IMR-90 (cell line): ENCODE measurements at regions not wholly inside any gene's neighbourhood (a gene's known extent, or its start where the extent isn't known, plus 50 kb on each side); places are given as distances from the start of the nearest gene placed in this dataset.

Experiments used
- ATAC-seq: fragments of 200-7000 bp; cut with Tn5 transposase; 2 replicates; pipeline ENCODE4 v1.9.1; 2020; ENCODE audit warnings: low read depth, mild to moderate bottlenecking, moderate library complexity
- BruUV-seq: library from RNA; stranded (reverse); fragments of 400-500 nt; replicated peaks from 2 replicates; lab custom pipeline; 2021; lab: Mats Ljungman, UMichigan
- CTCF ChIA-PET: fragments of 300-600 bp; formaldehyde crosslinking; extraction: SDS; loops from one replicate; lab custom pipeline; 2021; ENCODE audit warnings: antibody characterized with exemption; lab: Yijun Ruan, JAX
- POLR2A ChIA-PET: fragments of 300-600 bp; sonication (Branson Sonifier 250); formaldehyde crosslinking; loops from one replicate; lab custom pipeline; 2022; ENCODE audit warnings: antibody characterized with exemption; ENCODE audit not compliant: unreplicated experiment; lab: Charles Lee
- DNase-seq: peaks from one replicate; pipeline ENCODE4 v3.0.0; 2013
- H2AFZ ChIP-seq: replicated peaks from 2 replicates; pipeline ENCODE3; 2013; ENCODE audit warnings: low read length, mild to moderate bottlenecking; ENCODE audit not compliant: poor library complexity
- H2AK5ac ChIP-seq: 2 replicates; pipeline ENCODE4 v1.6.1; 2013; ENCODE audit warnings: low read depth, low read length, inconsistent platforms
- H2AK9ac ChIP-seq: replicated peaks from 2 replicates; pipeline ENCODE3; 2013; ENCODE audit warnings: mild to moderate bottlenecking, low read depth, low read length, moderate library complexity; ENCODE audit not compliant: poor library complexity
- H2BK120ac ChIP-seq: 2 replicates; pipeline ENCODE4 v1.6.1; 2013; ENCODE audit warnings: low read depth, low read length, inconsistent platforms
- H2BK15ac ChIP-seq: 3 replicates; pipeline ENCODE4 v1.6.1; 2013; ENCODE audit warnings: low read depth, low read length, inconsistent platforms
- H2BK20ac ChIP-seq: 2 replicates; pipeline ENCODE4 v1.6.1; 2013; ENCODE audit warnings: low read depth, mild to moderate bottlenecking, inconsistent platforms, low read length, moderate library complexity
- H2BK5ac ChIP-seq: 2 replicates; pipeline ENCODE4 v1.6.1; 2013; ENCODE audit warnings: mild to moderate bottlenecking, low read depth, low read length, inconsistent platforms; ENCODE audit not compliant: poor library complexity, severe bottlenecking
- H3K14ac ChIP-seq: replicated peaks from 2 replicates; pipeline ENCODE4 v1.6.1; 2013; ENCODE audit warnings: low read depth, low read length, inconsistent platforms
- H3K18ac ChIP-seq: 2 replicates; pipeline ENCODE4 v1.6.1; 2013; ENCODE audit warnings: low read depth, low read length, control low read depth
- H3K23ac ChIP-seq: 2 replicates; pipeline ENCODE4 v1.6.1; 2013; ENCODE audit warnings: low read depth, low read length, inconsistent platforms
- H3K27ac ChIP-seq: 2 replicates; pipeline ENCODE4 v1.5.1; 2013; ENCODE audit warnings: mild to moderate bottlenecking, control low read depth, low read length; ENCODE audit not compliant: insufficient read depth
- H3K27me3 ChIP-seq: 2 replicates; pipeline ENCODE4 v1.6.1; 2013; ENCODE audit warnings: low read length; ENCODE audit not compliant: control insufficient read depth, insufficient read depth
- H3K36me3 ChIP-seq: 2 replicates; pipeline ENCODE4 v1.6.1; 2013; ENCODE audit warnings: low read length, mixed read lengths; ENCODE audit not compliant: control insufficient read depth, insufficient read depth
- H3K4ac ChIP-seq: 2 replicates; pipeline ENCODE4 v1.6.1; 2013; ENCODE audit warnings: low read depth, low read length, inconsistent platforms
- H3K4me1 ChIP-seq: 2 replicates; pipeline ENCODE4 v1.6.1; 2013; ENCODE audit warnings: low read length, mixed read lengths; ENCODE audit not compliant: control insufficient read depth, insufficient read depth
- H3K4me2 ChIP-seq: 2 replicates; pipeline ENCODE4 v1.6.1; 2013; ENCODE audit warnings: low read depth, mild to moderate bottlenecking, control low read depth, low read length, moderate library complexity
- H3K4me3 ChIP-seq: 2 replicates; pipeline ENCODE4 v1.5.1; 2013; ENCODE audit warnings: low read depth, mild to moderate bottlenecking, control low read depth, low read length, moderate library complexity; ENCODE audit not compliant: insufficient read depth
- H3K56ac ChIP-seq: 2 replicates; pipeline ENCODE4 v1.6.1; 2013; ENCODE audit warnings: low read length, inconsistent platforms; ENCODE audit not compliant: insufficient read depth; ENCODE audit errors: extremely low read depth
- H3K79me1 ChIP-seq, 2 experiments: 2 replicates each; pipeline ENCODE4 v1.6.1; 2013; ENCODE audit warnings: low read length in 2 of 2, inconsistent platforms in 1 of 2, low read depth in 1 of 2
- H3K9ac ChIP-seq: 2 replicates; pipeline ENCODE4 v1.6.1; 2013; ENCODE audit warnings: low read depth, low read length, control low read depth
- H3K9me1 ChIP-seq: 2 replicates; pipeline ENCODE4 v1.6.1; 2013; ENCODE audit warnings: low read length, inconsistent platforms; ENCODE audit not compliant: insufficient read depth
- H3K9me3 ChIP-seq: 2 replicates; pipeline ENCODE4 v1.6.1; 2013; ENCODE audit warnings: low read length; ENCODE audit not compliant: control insufficient read depth, insufficient read depth
- H4K20me1 ChIP-seq: 2 replicates; pipeline ENCODE4 v1.6.1; 2013; ENCODE audit warnings: low read length, inconsistent platforms; ENCODE audit not compliant: insufficient read depth
- H4K5ac ChIP-seq: 2 replicates; pipeline ENCODE4 v1.6.1; 2013; ENCODE audit warnings: mild to moderate bottlenecking, low read depth, low read length, control low read depth
- H4K8ac ChIP-seq, 2 experiments: 2 replicates each; pipeline ENCODE4 v1.6.1; 2013; ENCODE audit warnings: low read depth in 2 of 2, low read length in 2 of 2, control low read depth in 1 of 2, inconsistent platforms in 1 of 2
- H4K91ac ChIP-seq: 2 replicates; pipeline ENCODE4 v1.6.1; 2013; ENCODE audit warnings: low read depth, low read length, inconsistent platforms; ENCODE audit not compliant: insufficient read depth
- BHLHE40 ChIP-seq: fragments of 150-350 bp; IDR thresholded peaks from 2 replicates; pipeline ENCODE4 v1.6.1; 2016; ENCODE audit warnings: mild to moderate bottlenecking, low read depth, low read length
- CEBPB ChIP-seq: IDR thresholded peaks from 2 replicates; pipeline ENCODE4 v1.6.1; 2012; ENCODE audit warnings: low read depth, low read length, improper control_type of control experiment
- CHD1 ChIP-seq: IDR thresholded peaks from 2 replicates; pipeline ENCODE4 v1.6.1; 2012; ENCODE audit warnings: low read depth, low read length, improper control_type of control experiment
- CTCF ChIP-seq: conservative IDR thresholded peaks from 2 replicates; pipeline ENCODE4 v1.5.1; 2012; ENCODE audit warnings: mild to moderate bottlenecking, low read depth, low read length, improper control_type of control experiment
- ELK1 ChIP-seq: fragments of 150-350 bp; IDR thresholded peaks from 2 replicates; pipeline ENCODE4 v1.6.1; 2016; ENCODE audit warnings: low read depth, mild to moderate bottlenecking, low read length, moderate library complexity, borderline replicate concordance
- MAFK ChIP-seq: IDR thresholded peaks from 2 replicates; pipeline ENCODE4 v1.6.1; 2012; ENCODE audit warnings: low read depth, low read length, improper control_type of control experiment
- MAZ ChIP-seq: IDR thresholded peaks from 2 replicates; pipeline ENCODE4 v1.6.1; 2012; ENCODE audit warnings: low read depth, mild to moderate bottlenecking, low read length, improper control_type of control experiment, moderate library complexity, borderline replicate concordance
- MXI1 ChIP-seq: IDR thresholded peaks from 2 replicates; pipeline ENCODE4 v1.6.1; 2012; ENCODE audit warnings: low read depth, mild to moderate bottlenecking, low read length, moderate library complexity, borderline replicate concordance
- NFE2L2 ChIP-seq: fragments of 150-350 bp; IDR thresholded peaks from 2 replicates; pipeline ENCODE4 v1.6.1; 2016; ENCODE audit warnings: low read depth, mild to moderate bottlenecking, low read length
- POLR2A ChIP-seq: IDR thresholded peaks from 2 replicates; pipeline ENCODE4 v1.6.1; 2012; ENCODE audit warnings: mild to moderate bottlenecking, low read depth, low read length
- RAD21 ChIP-seq: IDR thresholded peaks from 2 replicates; pipeline ENCODE4 v1.6.1; 2012; ENCODE audit warnings: low read length, improper control_type of control experiment
- RCOR1 ChIP-seq: IDR thresholded peaks from 2 replicates; pipeline ENCODE4 v1.6.1; 2012; ENCODE audit warnings: mild to moderate bottlenecking, low read length, improper control_type of control experiment; ENCODE audit not compliant: insufficient replicate concordance
- RFX5 ChIP-seq: IDR thresholded peaks from 2 replicates; pipeline ENCODE4 v1.8.0; 2012; ENCODE audit warnings: low read depth, mild to moderate bottlenecking, low read length, moderate library complexity
- SMC3 ChIP-seq: fragments of 150-350 bp; IDR thresholded peaks from 2 replicates; pipeline ENCODE4 v1.6.1; 2016; ENCODE audit warnings: low read depth, mild to moderate bottlenecking, antibody characterized with exemption, low read length, moderate library complexity
- USF2 ChIP-seq: fragments of 150-350 bp; IDR thresholded peaks from 2 replicates; pipeline ENCODE4 v1.6.1; 2017; ENCODE audit warnings: mild to moderate bottlenecking, antibody characterized with exemption, low read length, low read depth
- WGBS, 2 experiments: methylation state at CpG; one replicate each; pipeline versions ENCODE4 v1.1.5 to v1.1.7; 2013; ENCODE audit warnings: missing lambda C conversion rate in 2 of 2; ENCODE audit not compliant: insufficient read length in 1 of 2; ENCODE audit errors: extremely low coverage in 2 of 2; 5-methylcytosine and 5-hydroxymethylcytosine counted together
- dilution Hi-C: fragments of 300-500 bp; cut with HindIII; formaldehyde crosslinking; loops from one replicate; pipeline ENCODE4 v1.14.3; 2018; ENCODE audit warnings: low sequenced_read_pairs; ENCODE audit not compliant: unreplicated experiment
- in situ Hi-C: fragments of 300-500 bp; cut with MboI; formaldehyde crosslinking; loops from 3 replicates; pipeline ENCODE4 v1.14.3; 2019; ENCODE audit warnings: low sequenced_read_pairs, inconsistent platforms, mixed read lengths
- intact Hi-C: fragments of 100-400 bp; cut with micrococcal nuclease; formaldehyde crosslinking; loops from 2 replicates; pipeline ENCODE4 v1.10.0; 2022

GRCh38 chr2:7592618-7593140, 675.5 kb downstream of the RNF144A start:
- POLR2A ChIA-PET: no interaction called here

More at GRCh38 chr2:7592618-7593140, 675.5 kb downstream of the RNF144A start:
- Histone ChIP-seq H2BK20ac (no peak overlapping the region), H3K23ac (no peak overlapping the region), H3K36me3 (no peaks in the 10 kb centered on the region), H2AFZ (no peak overlapping the region), H3K14ac (no peak overlapping the region), H2AK5ac (no peak overlapping the region), H4K8ac (no peak overlapping the region), H2AK9ac (no peak overlapping the region), H3K4ac (no peak overlapping the region), H3K9me3 (no peaks in the 10 kb centered on the region), H3K9me1 (no peaks in the 10 kb centered on the region), H3K56ac (no peak overlapping the region), H3K4me1 (no peaks in the 10 kb centered on the region), H3K27me3 (no peaks in the 10 kb centered on the region), H2BK15ac (no peak overlapping the region), H4K5ac (no peak overlapping the region), H3K18ac (no peak overlapping the region), H3K79me1 (no peaks in the 10 kb centered on the region), H3K4me2 (no peak overlapping the region), H2BK120ac (no peak overlapping the region), H2BK5ac (no peak overlapping the region), H4K20me1 (no peaks in the 10 kb centered on the region), H3K27ac (no peak overlapping the region), H3K4me3 (no peak overlapping the region), H4K91ac (no peak overlapping the region), H3K9ac (no peak overlapping the region)
- ATAC-seq (no peak), DNase-seq (no peak)
- 80% methylated on average over 1 of the region's 5 CpGs; no CpG with 5 or more reads in 1 of the 2 experiments for WGBS, 2 experiments
- CTCF ChIA-PET: interaction anchor here (0.5 kb wide), 1 partner anchor 178 kb away, joined by 4 read pairs; no protein-coding TSS in a partner anchor
- in situ Hi-C loops: no loop called here
- no TSS peak for BruUV-seq
- TF ChIP-seq USF2 (no peak), NFE2L2 (no peak), CEBPB (no peak), RFX5 (no peak), RCOR1 (no peak), ELK1 (no peak), MAZ (no peak), POLR2A (no peak), RAD21 (no peak), BHLHE40 (no peak), SMC3 (no peak), MXI1 (no peak), MAFK (no peak), CTCF (no peak), CHD1 (no peak)
- dilution Hi-C loops: no loop called here
- intact Hi-C loops: no loop called here
